DMS153 treated with DMSO at 0.1 percent for 48 hours (cell line): ENCODE measurements at regions not wholly inside any gene's neighbourhood (a gene's known extent, or its start where the extent isn't known, plus 50 kb on each side); places are given as distances from the start of the nearest gene placed in this dataset.

Experiments used
- DNase-seq: peaks from one replicate; lab custom pipeline; 2025; ENCODE audit not compliant: unreplicated experiment; lab: John Stamatoyannopoulos, UW

GRCh38 chr7:25893436-25893835 is 258.6 kb upstream of the NFE2L3 start:
- DNase-seq: no peak

GRCh38 chr7:25894002-25894901 is 257.7 kb upstream of the NFE2L3 start:
- no peak for DNase-seq

DNA sequence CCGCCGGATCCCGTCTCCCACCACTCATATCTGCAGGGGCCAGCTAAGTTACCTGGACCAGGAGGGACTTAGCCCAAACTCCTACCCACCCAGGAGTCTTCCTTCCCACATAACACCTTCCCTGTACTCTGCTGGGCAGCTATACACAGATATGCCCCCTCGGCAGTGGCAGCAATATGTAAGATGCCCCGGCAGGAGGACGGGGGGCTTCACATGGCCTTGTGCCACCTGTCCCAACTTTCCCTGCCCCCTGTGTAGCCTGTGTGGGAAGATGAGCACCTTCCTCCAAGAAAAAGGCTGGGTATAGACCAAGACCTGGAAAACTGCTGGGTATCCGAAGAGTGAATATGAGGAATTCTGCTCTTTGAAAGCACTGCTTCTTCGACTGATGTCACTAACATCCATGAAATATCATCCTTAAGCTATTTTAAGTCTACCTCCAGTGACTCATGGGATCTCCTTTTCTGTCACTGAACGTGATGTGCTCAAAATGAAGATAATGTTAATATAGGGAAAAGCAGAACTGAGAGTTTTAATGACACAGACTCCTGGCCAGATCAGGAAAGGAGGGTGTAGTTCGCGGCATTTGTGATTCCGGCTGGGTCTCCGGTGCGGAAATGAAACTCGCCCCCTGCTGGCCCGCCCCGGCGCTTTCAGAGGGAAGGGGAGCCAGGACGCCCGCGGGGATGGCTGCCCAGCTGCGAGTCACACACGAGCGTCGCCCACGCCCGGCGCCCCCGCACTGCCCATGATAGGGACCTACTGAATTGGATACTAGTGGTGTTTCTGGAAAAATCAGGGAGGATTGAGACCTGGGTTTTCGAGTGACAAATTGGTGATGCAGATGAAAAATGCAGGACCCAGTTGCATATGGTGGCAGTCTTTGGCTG is 256.9 kb upstream of the NFE2L3 start:
- DNase-seq: peak; percentile 53

DNA sequence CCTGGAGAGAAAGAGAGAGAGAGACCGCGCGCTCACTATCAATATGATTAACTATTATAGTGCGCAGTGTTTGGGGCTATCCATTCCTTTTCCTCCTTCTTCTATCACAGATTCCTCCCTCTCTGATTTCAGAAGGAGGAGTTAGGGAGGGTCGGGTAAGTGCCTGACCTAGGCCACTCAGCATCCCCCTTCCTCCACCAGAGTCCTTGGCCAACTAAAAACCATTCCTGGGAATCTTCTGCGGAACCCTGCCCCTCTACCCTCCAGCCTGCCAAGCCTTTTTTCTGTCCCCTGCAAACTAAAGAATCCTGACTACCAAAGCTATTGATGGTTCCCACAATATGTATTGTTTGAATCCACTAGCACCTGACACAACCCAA is 256.2 kb upstream of the NFE2L3 start:
- no peak for DNase-seq

DNA sequence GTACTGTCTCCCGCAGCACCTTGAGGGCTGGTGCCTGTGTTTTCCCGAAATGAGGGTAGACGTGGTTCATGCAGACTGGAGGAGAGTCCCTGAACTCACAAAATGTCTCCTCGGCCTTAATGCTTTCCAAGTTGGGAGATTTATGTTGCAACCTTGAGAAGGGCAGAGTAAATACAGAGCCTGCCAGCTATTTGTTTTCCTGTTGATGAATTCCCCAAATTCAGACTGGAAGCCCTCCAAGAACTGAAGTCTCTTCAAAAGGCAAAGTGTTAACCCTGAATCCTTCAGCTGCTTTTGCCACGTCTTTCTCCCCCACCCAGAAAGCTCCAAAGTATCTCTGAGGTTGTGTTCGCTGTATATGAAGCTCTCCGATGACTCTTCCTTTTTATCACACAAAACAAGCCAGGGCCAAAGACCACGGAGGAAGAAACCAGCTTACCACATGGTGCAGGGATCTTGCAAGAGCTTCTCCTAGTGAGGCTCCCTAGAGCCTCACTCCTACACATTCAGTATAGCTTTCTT is 254.7 kb upstream of the NFE2L3 start:
- DNase-seq: no peak

DNA sequence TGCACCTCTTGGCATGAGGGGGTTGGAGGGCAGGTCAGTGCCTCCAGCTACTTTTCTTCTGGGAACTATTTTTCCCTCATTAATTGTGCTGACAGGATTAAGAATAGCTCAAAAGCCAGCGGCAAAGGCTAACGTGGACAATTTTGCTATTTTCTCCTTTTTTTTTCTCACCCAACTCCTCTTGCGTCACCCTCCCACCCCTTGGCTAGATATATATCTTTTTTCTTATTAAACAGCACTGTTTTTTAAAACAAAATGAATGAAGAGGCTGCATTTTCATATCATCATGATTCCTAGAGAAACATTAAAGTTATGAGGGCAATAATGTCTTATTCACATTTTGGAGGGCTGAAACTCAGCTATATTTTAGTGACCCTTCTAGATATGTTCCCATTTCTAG is 251.8 kb upstream of the NFE2L3 start:
- DNase-seq: no peak

GRCh38 chr7:25900877-25901276 is 251.1 kb upstream of the NFE2L3 start:
- no peak for DNase-seq

DNA sequence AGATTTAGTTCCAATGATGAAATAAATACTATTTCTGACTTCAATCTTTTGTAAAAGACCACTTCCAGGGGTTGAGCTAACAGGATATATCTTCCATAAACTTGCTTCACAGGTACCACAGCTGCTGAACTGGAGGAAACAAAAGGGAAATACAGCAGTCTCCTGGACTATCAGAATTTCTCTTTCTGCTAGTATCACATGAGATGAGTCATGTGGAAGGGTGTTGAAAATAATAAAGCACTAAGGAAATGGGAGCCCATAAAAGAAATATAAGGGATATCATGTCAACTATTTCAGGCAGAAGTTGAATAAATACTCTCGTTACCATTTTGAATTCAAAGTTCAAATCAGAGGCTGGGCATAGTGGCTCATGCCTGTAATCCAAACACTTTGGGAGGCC is 250.3 kb upstream of the NFE2L3 start:
- DNase-seq: no peak

DNA sequence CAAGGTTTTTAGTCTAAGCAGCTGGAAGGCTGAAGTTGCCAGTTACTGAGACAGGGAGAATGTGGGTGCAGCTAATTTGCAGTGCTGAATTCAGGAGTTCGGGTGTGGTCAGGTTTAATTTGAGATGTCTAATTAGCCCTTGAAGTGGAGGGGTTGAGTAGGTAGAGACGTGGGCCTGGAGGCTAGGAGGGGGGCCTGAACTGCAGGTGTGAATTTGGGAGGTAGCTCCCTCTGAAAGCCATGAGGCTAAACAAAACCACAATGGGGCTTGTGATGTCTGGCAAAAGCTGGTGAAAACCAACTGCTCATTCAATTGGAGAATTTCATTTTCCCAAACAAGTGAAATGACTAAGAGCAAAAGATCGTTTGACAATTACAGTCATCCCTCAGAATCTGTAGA is 246.0 kb upstream of the NFE2L3 start:
- DNase-seq: no peak

DNA sequence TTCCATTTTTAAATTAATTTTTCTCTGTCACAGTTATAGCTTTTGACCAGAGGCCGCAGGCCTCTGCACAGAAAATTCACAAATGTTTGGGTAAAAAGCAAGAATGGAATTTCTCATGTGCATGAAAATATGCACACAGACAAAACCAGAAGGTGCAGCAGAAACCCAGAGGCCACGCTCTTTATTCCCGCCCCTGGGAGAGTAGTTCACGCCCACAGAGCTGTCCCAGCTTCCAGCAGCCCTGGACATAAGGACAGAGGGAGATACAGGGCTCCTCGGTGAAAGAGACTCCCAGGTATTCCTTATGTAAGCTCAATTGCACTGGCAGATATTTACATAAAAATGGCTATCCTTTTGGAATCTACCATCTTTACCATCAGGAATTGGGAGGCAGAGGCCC is 245.2 kb upstream of the NFE2L3 start:
- DNase-seq: no peak

DNA sequence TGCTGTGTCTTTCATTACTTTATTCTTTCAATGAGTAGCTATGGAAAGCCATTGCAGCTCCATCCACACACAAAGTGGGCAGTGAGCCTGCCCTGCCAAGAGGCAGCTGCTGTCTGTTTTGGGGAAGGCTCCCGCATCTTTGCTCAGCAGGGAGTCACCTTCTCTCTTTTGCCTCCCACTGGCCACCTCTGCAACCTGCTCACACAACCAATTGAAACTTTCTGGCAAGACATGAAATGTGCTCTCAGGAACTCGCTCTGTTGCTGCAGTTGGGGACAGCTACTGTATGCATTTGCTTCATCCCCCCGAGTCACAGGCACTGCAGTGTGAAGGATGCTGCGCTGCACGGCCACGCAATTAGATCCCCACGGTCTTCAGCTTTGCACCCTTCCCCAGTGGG is 244.8 kb upstream of the NFE2L3 start:
- no peak for DNase-seq

GRCh38 chr7:25907731-25908130 is 244.3 kb upstream of the NFE2L3 start:
- DNase-seq: no peak

DNA sequence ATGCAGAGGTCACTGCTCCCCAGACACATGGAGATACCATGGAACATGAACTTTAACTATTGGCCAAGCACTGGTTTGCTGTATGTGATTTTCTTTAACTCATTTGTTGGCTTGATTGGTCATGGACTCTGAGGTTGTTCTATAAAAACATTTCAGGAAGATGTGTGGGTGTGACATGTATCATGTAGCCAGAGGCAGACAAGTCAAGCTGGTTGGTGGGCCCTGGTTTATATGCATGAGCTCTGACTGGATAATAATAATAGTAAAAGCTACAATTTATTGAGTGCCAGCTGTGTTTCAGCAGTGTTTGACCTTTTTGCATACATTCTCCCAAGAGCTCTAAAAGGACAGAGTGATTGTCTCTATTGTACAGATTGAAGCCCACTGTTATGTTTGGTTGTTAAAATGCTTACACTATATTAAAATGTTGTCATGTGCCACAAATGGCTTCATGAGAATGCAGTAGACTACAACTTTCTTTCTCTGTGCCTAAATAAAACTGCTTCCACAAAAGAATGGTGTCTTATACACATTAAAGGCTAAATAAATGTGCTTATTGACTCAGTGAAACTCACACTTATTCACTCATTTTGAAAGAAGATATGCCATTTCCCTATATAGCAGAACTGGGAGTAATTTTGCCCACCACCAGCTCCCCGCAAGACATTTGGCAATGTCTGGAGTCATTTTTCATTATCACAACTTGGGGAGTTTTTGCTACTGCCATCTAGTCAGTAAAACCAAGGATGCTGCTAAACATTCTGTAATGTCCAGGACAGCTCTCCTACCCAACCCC is 243.6 kb upstream of the NFE2L3 start:
- no peak for DNase-seq

DNA sequence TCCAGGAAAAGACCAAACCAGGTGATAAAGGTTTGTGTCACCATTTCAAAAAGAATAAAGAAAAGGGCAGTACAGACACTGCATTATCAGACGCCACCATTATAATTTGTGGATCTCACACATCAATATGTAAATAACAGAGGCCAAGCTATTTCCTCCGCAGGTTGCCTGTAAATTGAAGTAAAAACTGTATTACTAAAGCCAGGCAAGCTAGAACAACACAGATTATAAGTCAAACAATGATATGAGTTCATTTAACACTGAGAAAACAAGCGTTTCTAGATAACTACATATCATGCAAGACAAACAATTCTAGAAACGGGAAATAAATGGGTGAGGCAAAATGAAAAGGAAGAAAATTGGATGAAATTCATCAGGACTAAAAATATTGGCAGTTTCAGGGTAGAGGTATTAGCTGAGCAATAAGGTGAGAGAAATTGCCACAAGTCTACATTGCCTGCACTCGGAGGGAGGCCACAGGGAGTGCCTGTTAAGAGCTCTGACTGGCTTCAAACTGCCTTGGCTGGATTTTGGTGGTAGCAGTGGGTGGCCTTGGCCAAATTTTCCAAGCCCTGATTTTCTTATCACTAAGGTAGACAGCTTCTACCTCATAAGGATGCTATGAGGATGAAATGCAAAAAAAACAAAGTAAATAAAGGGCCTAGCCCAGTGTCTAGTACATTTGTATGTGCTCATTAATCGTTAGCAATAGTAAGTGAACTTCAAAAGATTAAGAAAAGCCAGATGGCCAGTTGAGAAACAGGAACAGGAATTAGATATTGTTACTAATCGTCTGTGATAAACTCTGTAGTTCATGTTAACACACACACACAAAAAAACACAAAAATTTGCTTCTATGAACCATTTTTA is 240.0 kb upstream of the NFE2L3 start:
- DNase-seq: no peak

DNA sequence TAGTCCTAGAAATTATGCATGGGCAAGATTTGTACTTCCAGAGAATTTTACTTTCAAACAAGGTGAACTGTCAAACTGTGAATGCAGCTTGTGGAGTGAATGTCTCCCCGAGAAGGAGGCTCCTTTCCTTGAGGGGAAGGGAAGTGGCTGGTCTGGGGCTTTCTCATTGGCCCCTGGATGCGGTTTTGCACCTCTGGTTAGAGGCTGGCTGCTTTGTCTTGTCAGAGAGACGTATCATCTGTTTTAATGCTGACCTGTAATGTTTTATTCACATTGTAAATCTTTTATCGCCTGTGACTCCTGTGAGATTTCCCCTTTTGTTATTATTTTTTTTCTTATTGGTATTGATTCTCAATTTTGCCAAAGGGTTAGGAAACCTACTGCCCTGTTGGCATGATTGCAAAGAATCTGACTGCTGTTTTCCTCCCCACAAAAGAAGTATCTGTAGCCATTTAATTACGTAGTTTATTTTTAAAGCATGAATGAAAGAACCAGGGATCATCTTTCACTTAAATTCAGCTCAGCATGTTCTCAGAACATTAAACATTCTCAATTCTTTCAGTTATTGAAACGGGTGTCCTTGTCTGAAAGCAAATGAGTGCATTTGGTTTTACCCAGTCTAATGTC is 238.3 kb upstream of the NFE2L3 start:
- DNase-seq: peak; percentile 80

DNA sequence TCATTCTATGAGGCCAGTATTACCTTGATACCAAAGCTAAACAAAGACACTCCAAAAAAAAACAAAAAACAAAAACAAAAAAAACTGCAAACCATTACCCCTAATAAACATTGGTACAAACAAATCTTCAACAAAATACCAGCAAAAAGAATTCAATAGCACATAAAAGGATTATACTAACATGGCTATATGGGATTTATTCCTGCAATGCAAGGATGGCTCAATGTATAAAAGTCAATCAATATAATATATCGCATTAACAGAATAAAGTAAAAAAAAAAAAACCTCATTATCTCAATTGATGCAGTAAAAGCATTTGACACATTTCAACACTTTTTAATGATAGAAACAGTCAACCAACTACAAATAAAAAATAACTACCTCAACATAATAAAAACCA is 233.3 kb upstream of the NFE2L3 start:
- no peak for DNase-seq

GRCh38 chr7:25922296-25922695 is 229.7 kb upstream of the NFE2L3 start:
- no peak for DNase-seq

GRCh38 chr7:25923741-25924460 is 228.1 kb upstream of the NFE2L3 start:
- no peak for DNase-seq

DNA sequence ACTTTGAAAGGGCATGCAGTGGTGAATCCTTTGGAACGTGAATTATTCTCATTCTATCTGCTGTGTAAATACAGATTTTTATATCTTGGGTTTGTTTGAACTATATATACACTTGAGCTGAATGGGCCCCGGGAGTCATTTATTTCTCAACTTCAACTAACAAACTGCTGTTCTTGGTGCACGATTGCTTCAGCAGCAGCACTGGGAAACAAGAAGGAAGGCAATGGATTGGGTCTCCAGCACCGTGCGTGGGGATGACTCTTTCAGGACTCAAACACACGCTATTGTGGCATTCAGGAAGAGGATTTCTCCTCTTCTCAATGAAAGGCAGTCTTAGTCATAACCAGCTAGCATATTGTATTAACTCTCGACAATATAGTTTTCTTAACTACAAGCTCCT is 226.0 kb upstream of the NFE2L3 start:
- no peak for DNase-seq
